Prostate gland (tissue), 2 donors: ENCODE measurements at regions not wholly inside any gene's neighbourhood (a gene's known extent, or its start where the extent isn't known, plus 50 kb on each side); places are given as distances from the start of the nearest gene placed in this dataset.
A peak's percentile ranks its signal among the peaks of the same experiment; 100 is the strongest.

Experiments used
- DNase-seq: peaks from one replicate; pipeline ENCODE4 v3.0.0-alpha.2; 2019; ENCODE audit warnings: low spot score
- H3K27ac ChIP-seq, 2 donors: fragments of 200-600 bp; sonication (generic); 2 replicates each; pipeline ENCODE4 v1.5.1; 2017 to 2019
- H3K27me3 ChIP-seq: fragments of 200-600 bp; sonication (generic); replicated peaks from 2 replicates; pipeline ENCODE4 v1.5.1; 2019; ENCODE audit not compliant: insufficient read depth
- H3K36me3 ChIP-seq, 2 donors: fragments of 200-600 bp; sonication (generic); 1 replicate in 1 of 2; 2 replicates in 1 of 2; pipeline versions ENCODE4 v1.5.1 to v1.8.1; 2017 to 2019
- H3K4me1 ChIP-seq: fragments of 200-600 bp; sonication (generic); replicated peaks from 2 replicates; pipeline ENCODE4 v1.5.1; 2019
- H3K4me3 ChIP-seq, 2 donors: fragments of 200-600 bp; sonication (generic); 2 replicates each; pipeline ENCODE4 v1.5.1; 2017 to 2019
- H3K9me3 ChIP-seq: fragments of 200-600 bp; sonication (generic); 2 replicates; pipeline ENCODE4 v1.5.1; 2017
- CTCF ChIP-seq, 4 experiments: fragments of 200-600 bp in 2 of 4; fragments of 450-650 bp in 2 of 4; sonication (generic) in 2 of 4; IDR thresholded peaks; 1 replicate in 3 of 4; 2 replicates in 1 of 4; pipeline ENCODE4 v1.5.1; 2016 to 2019; ENCODE audit warnings: antibody characterized with exemption in 4 of 4, mild to moderate bottlenecking in 2 of 4, moderate library complexity in 2 of 4
- POLR2A ChIP-seq: fragments of 450-650 bp; IDR thresholded peaks from one replicate; pipeline ENCODE4 v1.6.1; 2016; ENCODE audit warnings: antibody characterized with exemption, mild to moderate bottlenecking
- POLR2AphosphoS5 ChIP-seq: sonication (generic); formaldehyde crosslinking; IDR thresholded peaks from one replicate; pipeline ENCODE4 v1.6.1; 2017; ENCODE audit warnings: antibody characterized with exemption
- WGBS: methylation state at CpG from one replicate; pipeline ENCODE4 v1.1.5; 2018; 5-methylcytosine and 5-hydroxymethylcytosine counted together
- intact Hi-C: fragments of 100-400 bp; cut with DNase I; formaldehyde crosslinking; loops from one replicate; pipeline ENCODE4 v1.14.2; 2022

GRCh38 chr3:174355505-174355904, 503.6 kb upstream of the NAALADL2 start:
- no peak for DNase-seq
- no peaks in the 10 kb centered on the region for H3K9me3 ChIP-seq
- intact Hi-C loops, result no loop called here
- no peaks in the 10 kb centered on the region for H3K36me3 ChIP-seq
- H3K27ac ChIP-seq, result no peak overlapping the region
- H3K27me3 ChIP-seq, result no peaks in the 10 kb centered on the region
- no peak for TF ChIP-seq POLR2AphosphoS5
- no peak for TF ChIP-seq POLR2A
- peak in 2 of 4 experiments; percentile 9 to 14 for TF ChIP-seq CTCF (IDR thresholded peaks at IDR 0.05)
- H3K4me3 ChIP-seq, result no peak overlapping the region
- no peaks in the 10 kb centered on the region for H3K4me1 ChIP-seq
- WGBS, result 50% methylated on average over 1 of the region's 1 CpG

GRCh38 chr3:174356596-174356995, 502.5 kb upstream of the NAALADL2 start:
- WGBS, result 61% methylated on average over 1 of the region's 1 CpG
- H3K4me1 ChIP-seq, result no peaks in the 10 kb centered on the region
- intact Hi-C loops, result no loop called here
- H3K27me3 ChIP-seq, result no peaks in the 10 kb centered on the region
- H3K36me3 ChIP-seq, result no peaks in the 10 kb centered on the region
- no peak overlapping the region for H3K27ac ChIP-seq
- no peaks in the 10 kb centered on the region for H3K9me3 ChIP-seq
- no peak overlapping the region for H3K4me3 ChIP-seq
- DNase-seq, result no peak
- TF ChIP-seq CTCF (IDR thresholded peaks at IDR 0.05) (no peak), POLR2AphosphoS5 (no peak), POLR2A (no peak)

GRCh38 chr3:174358252-174358651, 500.9 kb upstream of the NAALADL2 start:
- H3K36me3 ChIP-seq, result no peaks in the 10 kb centered on the region
- DNase-seq, result no peak
- H3K4me3 ChIP-seq, result no peak overlapping the region
- TF ChIP-seq POLR2A (no peak), POLR2AphosphoS5 (peak; percentile 6)
- H3K9me3 ChIP-seq, result no peaks in the 10 kb centered on the region
- intact Hi-C loops, result no loop called here
- whole genome bisulfite sequencing, result 91% methylated on average over 1 of the region's 1 CpG
- no peaks in the 10 kb centered on the region for H3K27me3 ChIP-seq
- H3K4me1 ChIP-seq, result no peaks in the 10 kb centered on the region
- no peak overlapping the region for H3K27ac ChIP-seq

GRCh38 chr3:174362556-174362955, 496.6 kb upstream of the NAALADL2 start:
- intact Hi-C loops, result no loop called here
- Histone ChIP-seq H3K4me1 (no peaks in the 10 kb centered on the region), H3K36me3 (no peaks in the 10 kb centered on the region), H3K4me3 (no peak overlapping the region), H3K27ac (no peak overlapping the region), H3K27me3 (no peaks in the 10 kb centered on the region), H3K9me3 (no peaks in the 10 kb centered on the region)
- no peak for DNase-seq
- no peak for TF ChIP-seq POLR2A
- no peak for TF ChIP-seq POLR2AphosphoS5
- no peak for TF ChIP-seq CTCF (IDR thresholded peaks at IDR 0.05)
- 86% methylated on average over 3 of the region's 3 CpGs for WGBS

GRCh38 chr3:174363256-174363655, 495.9 kb upstream of the NAALADL2 start:
- Histone ChIP-seq H3K4me1 (no peaks in the 10 kb centered on the region), H3K27me3 (no peaks in the 10 kb centered on the region), H3K9me3 (no peaks in the 10 kb centered on the region), H3K4me3 (no peak overlapping the region), H3K36me3 (no peaks in the 10 kb centered on the region), H3K27ac (no peak overlapping the region)
- TF ChIP-seq CTCF (IDR thresholded peaks at IDR 0.05), result no peak
- no peak for TF ChIP-seq POLR2AphosphoS5
- no peak for TF ChIP-seq POLR2A
- no peak for DNase-seq
- intact Hi-C loops, result no loop called here
- WGBS, result 27% methylated on average over 3 of the region's 3 CpGs
